ENCODE measurements at regions not wholly inside any gene's neighbourhood (a gene's known extent, or its start where the extent isn't known, plus 50 kb on each side); places are given as distances from the start of the nearest gene placed in this dataset.

DNA sequence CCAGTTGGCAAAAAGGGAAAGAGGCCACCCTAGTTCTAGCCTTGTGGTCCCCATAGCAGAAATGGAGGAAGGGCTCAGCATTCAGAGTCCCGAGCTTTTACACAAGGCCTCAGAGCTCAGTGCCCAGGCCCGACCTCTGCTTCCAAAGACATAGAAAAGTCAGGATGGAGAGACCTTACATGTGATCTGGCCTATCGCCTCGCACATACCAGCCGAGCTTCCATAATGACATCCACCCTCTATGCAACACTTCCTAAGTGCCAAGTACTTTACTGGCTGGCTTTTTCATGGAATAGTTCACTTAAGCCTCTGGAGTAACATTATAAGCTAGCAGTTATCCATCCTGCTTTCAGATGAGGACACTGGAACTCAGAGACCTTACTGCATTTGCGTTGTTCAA is 275.9 kb downstream of the FAM43A start:
- H3K9me3 Mint-ChIP-seq = no peaks in the 10 kb centered on the region
- no peaks in the 10 kb centered on the region for H3K4me1 Mint-ChIP-seq
- DNase-seq = no peak
- no peak overlapping the region for H3K27ac Mint-ChIP-seq
- H3K4me3 Mint-ChIP-seq = no peak overlapping the region
- H3K36me3 Mint-ChIP-seq = no peaks in the 10 kb centered on the region
- H3K27me3 Mint-ChIP-seq (ENCODE audit: low read depth in 3 of 3) = peaks cover 1 to 2% (median 2%) of the 10 kb centered on the region in 3 donors

- Mint-ChIP-seq H3K27ac (no peak overlapping the region), H3K27me3 (ENCODE audit: low read depth in 3 of 3) (peaks cover 1 to 2% (median 2%) of the 10 kb centered on the region in 3 donors), H3K4me3 (no peak overlapping the region), H3K9me3 (no peaks in the 10 kb centered on the region), H3K4me1 (no peaks in the 10 kb centered on the region), H3K36me3 (no peaks in the 10 kb centered on the region)
- DNase-seq = no peak
Measured at GRCh38 chr3:194962056-194962455, 276.4 kb downstream of the FAM43A start.

- Mint-ChIP-seq H3K9me3 (no peaks in the 10 kb centered on the region), H3K4me3 (no peak overlapping the region), H3K36me3 (no peaks in the 10 kb centered on the region), H3K27ac (no peak overlapping the region), H3K27me3 (ENCODE audit: low read depth in 3 of 3) (peaks cover 1 to 6% (median 2%) of the 10 kb centered on the region in 3 donors), H3K4me1 (no peaks in the 10 kb centered on the region)
- DNase-seq = no peak
Measured at GRCh38 chr3:194964809-194965208, 279.1 kb downstream of the FAM43A start.

DNA sequence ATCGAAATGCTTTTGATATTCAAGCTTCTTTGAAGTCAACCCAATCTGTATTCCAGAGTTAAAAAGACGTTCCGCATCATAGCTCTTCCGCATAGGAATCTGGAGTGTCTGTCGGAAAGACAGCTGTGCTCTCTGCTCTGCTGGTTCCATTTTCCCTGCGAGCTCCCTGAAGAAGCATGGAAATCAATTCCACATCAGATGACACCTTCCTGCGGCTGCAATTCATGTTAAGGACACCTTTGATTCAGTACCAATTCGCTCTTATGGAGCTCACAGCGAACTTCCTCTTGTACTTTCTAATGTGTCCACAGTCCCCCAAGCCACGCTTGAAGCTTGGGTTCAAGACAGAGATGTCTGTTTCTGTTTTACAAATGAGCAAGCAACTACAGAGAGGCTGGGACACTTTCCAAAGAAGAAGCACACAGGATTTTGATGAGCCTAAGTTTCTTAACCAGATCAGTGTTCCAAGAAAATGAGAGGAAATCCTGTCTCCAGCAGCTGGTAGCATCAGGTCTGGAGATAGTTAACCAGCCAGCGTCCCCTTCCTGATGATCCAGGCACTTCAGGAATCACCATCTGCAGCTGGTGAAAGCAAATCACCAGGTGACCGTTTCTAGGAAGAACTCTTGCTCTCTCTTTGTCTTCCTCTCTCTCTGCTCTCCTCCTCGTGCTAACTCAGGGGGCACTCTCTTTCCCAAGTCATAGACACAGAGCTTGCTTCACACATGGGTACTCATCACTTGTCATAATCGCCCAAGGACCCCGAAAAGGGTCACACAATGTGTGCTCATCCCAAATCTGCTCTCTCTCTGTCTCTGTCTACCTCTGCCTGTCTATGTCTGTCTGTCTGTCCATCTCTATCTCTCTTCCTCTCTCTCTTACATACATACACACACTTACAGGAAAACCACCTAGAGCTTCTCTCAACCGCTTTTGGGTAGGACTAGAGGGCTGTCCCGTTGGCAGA is 281.8 kb downstream of the FAM43A start:
- Mint-ChIP-seq H3K4me1 (no peaks in the 10 kb centered on the region), H3K4me3 (no peak overlapping the region), H3K9me3 (no peaks in the 10 kb centered on the region), H3K27ac (no peak overlapping the region), H3K36me3 (no peaks in the 10 kb centered on the region), H3K27me3 (ENCODE audit: low read depth in 3 of 3) (peaks cover 1 to 6% (median 2%) of the 10 kb centered on the region in 3 donors)
- DNase-seq = no peak

GRCh38 chr3:194970066-194970465 is 284.4 kb downstream of the FAM43A start:
- Mint-ChIP-seq H3K36me3 (no peaks in the 10 kb centered on the region), H3K4me3 (no peak overlapping the region), H3K4me1 (no peaks in the 10 kb centered on the region), H3K27me3 (ENCODE audit: low read depth in 3 of 3) (peaks cover 0 to 4% (median 4%) of the 10 kb centered on the region in 3 donors), H3K9me3 (no peaks in the 10 kb centered on the region), H3K27ac (no peak overlapping the region)
- no peak for DNase-seq

- Mint-ChIP-seq H3K4me1 (no peaks in the 10 kb centered on the region), H3K36me3 (no peaks in the 10 kb centered on the region), H3K27me3 (ENCODE audit: low read depth in 3 of 3) (peaks cover 2 to 7% (median 2%) of the 10 kb centered on the region in 3 donors), H3K27ac (no peak overlapping the region), H3K4me3 (no peak overlapping the region), H3K9me3 (no peaks in the 10 kb centered on the region)
- no peak for DNase-seq
Measured at GRCh38 chr3:194971009-194971408, 285.3 kb downstream of the FAM43A start.

- Mint-ChIP-seq H3K36me3 (no peaks in the 10 kb centered on the region), H3K9me3 (no peaks in the 10 kb centered on the region), H3K4me3 (no peak overlapping the region), H3K27me3 (ENCODE audit: low read depth in 3 of 3) (peaks cover 2 to 7% (median 2%) of the 10 kb centered on the region in 3 donors), H3K27ac (no peak overlapping the region), H3K4me1 (no peaks in the 10 kb centered on the region)
- no peak for DNase-seq
Measured at GRCh38 chr3:194971965-194972364, 286.3 kb downstream of the FAM43A start.

DNA sequence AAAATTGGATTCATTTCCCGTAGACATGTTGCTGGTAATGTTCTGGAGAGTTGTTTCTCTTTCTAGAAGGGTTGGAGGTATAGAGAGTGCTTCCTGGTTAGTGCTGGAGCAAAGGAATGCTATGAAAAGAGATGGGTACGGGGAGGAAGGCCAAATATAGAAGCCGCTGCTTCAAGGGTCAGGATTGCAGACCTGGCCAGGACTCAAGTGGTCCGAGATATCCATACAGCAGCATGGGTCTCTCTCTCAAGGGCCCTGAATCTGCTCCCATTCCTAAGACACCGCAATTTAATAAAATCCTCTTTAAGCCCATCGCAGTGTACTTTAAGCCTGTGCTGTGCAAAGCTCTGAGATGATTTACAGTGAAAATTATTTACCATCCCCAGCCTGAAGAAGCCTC is 287.0 kb downstream of the FAM43A start:
- no peaks in the 10 kb centered on the region for H3K9me3 Mint-ChIP-seq
- H3K27ac Mint-ChIP-seq = no peak overlapping the region
- peaks cover 2 to 7% (median 2%) of the 10 kb centered on the region in 3 donors for H3K27me3 Mint-ChIP-seq (ENCODE audit: low read depth in 3 of 3)
- no peak for DNase-seq
- H3K4me3 Mint-ChIP-seq = no peak overlapping the region
- no peaks in the 10 kb centered on the region for H3K36me3 Mint-ChIP-seq
- H3K4me1 Mint-ChIP-seq = no peaks in the 10 kb centered on the region

DNA sequence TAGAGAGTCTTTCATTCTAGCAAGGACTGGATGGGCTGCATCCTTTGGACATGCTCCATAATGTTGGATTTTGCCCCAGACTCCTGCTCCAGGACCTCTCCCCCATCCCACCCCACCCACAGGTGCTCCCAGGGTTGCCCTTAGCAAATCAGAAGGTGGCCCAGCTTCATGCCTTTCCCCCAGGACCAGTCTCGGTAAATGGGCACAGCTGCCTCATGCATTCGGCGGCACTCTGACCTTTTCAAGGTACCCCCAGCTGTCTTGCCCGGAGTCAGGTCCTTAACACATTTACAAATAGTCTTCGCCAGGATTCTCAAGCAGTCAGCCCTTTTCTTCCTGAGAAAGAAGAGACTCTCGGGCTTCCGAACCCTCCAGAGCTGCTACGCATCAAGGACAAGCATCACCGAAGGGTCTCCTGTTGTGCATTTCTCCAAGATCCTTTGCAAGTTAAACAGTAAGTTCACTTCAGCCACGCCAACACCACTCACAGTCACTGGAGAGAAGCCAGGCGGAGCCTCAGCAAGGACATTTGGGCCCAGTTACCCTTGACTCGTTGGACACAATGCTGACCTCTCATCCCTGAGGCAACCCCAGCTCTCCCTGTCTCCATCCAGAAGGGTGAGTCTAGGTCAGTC is 287.8 kb downstream of the FAM43A start:
- H3K4me1 Mint-ChIP-seq = no peaks in the 10 kb centered on the region
- no peak overlapping the region for H3K27ac Mint-ChIP-seq
- H3K36me3 Mint-ChIP-seq = no peaks in the 10 kb centered on the region
- peaks cover 2 to 8% (median 4%) of the 10 kb centered on the region in 3 donors for H3K27me3 Mint-ChIP-seq (ENCODE audit: low read depth in 3 of 3)
- H3K4me3 Mint-ChIP-seq = no peak overlapping the region
- no peak for DNase-seq
- H3K9me3 Mint-ChIP-seq = no peaks in the 10 kb centered on the region

- no peak overlapping the region for H3K4me3 Mint-ChIP-seq
- H3K36me3 Mint-ChIP-seq = no peaks in the 10 kb centered on the region
- H3K27me3 Mint-ChIP-seq (ENCODE audit: low read depth in 3 of 3) = peaks cover 2 to 6% (median 4%) of the 10 kb centered on the region in 3 donors
- no peaks in the 10 kb centered on the region for H3K9me3 Mint-ChIP-seq
- no peak for DNase-seq
- no peaks in the 10 kb centered on the region for H3K4me1 Mint-ChIP-seq
- no peak overlapping the region for H3K27ac Mint-ChIP-seq
Measured at GRCh38 chr3:194974468-194975135, 288.9 kb downstream of the FAM43A start.

- Mint-ChIP-seq H3K4me3 (no peak overlapping the region), H3K4me1 (no peaks in the 10 kb centered on the region), H3K27ac (no peak overlapping the region), H3K27me3 (ENCODE audit: low read depth in 3 of 3) (peaks cover 2 to 6% (median 4%) of the 10 kb centered on the region in 3 donors), H3K9me3 (no peaks in the 10 kb centered on the region), H3K36me3 (no peaks in the 10 kb centered on the region)
- DNase-seq = no peak
Measured at GRCh38 chr3:194976049-194976451, 290.4 kb downstream of the FAM43A start.

GRCh38 chr3:194976874-194977273 is 291.2 kb downstream of the FAM43A start:
- Mint-ChIP-seq H3K27ac (no peak overlapping the region), H3K27me3 (ENCODE audit: low read depth in 3 of 3) (peaks cover 2 to 6% (median 4%) of the 10 kb centered on the region in 3 donors), H3K4me3 (no peak overlapping the region), H3K4me1 (no peaks in the 10 kb centered on the region), H3K36me3 (no peaks in the 10 kb centered on the region), H3K9me3 (no peaks in the 10 kb centered on the region)
- DNase-seq = no peak

DNA sequence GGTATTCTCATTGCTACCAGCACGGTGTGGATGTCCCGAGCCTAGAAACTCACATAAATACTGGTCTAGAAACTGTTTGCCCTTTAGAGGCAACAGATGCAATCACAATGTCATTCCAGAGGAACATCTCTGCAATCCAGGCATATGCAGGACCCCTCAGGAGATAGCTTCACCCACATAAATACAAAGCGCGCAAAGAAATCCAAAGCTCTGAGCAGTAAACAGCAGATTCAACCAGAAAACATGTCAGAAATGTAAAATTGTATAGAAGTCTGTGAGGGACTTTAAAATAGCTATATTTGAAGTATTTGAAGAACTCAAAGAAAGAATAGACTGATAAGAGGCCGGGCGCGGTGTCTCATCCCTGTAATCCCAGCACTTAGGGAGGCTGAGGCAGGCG is 291.7 kb downstream of the FAM43A start:
- no peaks in the 10 kb centered on the region for H3K9me3 Mint-ChIP-seq
- H3K27ac Mint-ChIP-seq = no peak overlapping the region
- H3K36me3 Mint-ChIP-seq = no peaks in the 10 kb centered on the region

GRCh38 chr3:194979173-194979572 is 291.8 kb downstream of the XXYLT1 start:
- Mint-ChIP-seq H3K27me3 (ENCODE audit: low read depth in 3 of 3) (peaks cover 0 to 6% (median 4%) of the 10 kb centered on the region in 3 donors), H3K9me3 (no peaks in the 10 kb centered on the region), H3K36me3 (no peaks in the 10 kb centered on the region), H3K4me3 (no peak overlapping the region), H3K27ac (no peak overlapping the region), H3K4me1 (no peaks in the 10 kb centered on the region)
- no peak for DNase-seq

More for the DNA sequence above, 291.7 kb downstream of the FAM43A start:
- no peaks in the 10 kb centered on the region for H3K4me1 Mint-ChIP-seq
- no peak for DNase-seq
- no peak overlapping the region for H3K4me3 Mint-ChIP-seq
- peaks cover 2 to 6% (median 4%) of the 10 kb centered on the region in 3 donors for H3K27me3 Mint-ChIP-seq (ENCODE audit: low read depth in 3 of 3)
